Astrocyte (in vitro differentiated cells and primary cell): ENCODE measurements at regions not wholly inside any gene's neighbourhood (a gene's known extent, or its start where the extent isn't known, plus 50 kb on each side); places are given as distances from the start of the nearest gene placed in this dataset.

Experiments used
- DNase-seq: peaks from one replicate; pipeline ENCODE4 v3.0.0-alpha.2; 2010; ENCODE audit warnings: low read depth
- FAIRE-seq: peaks from 2 replicates; lab custom pipeline; 2011; peaks lifted over from hg19 to GRCh38; lab: Jason Lieb, UNC
- H2AFZ ChIP-seq: 2 replicates; pipeline ENCODE4 v1.6.0; 2012; ENCODE audit warnings: low read depth, low read length, inconsistent platforms
- H3K27ac ChIP-seq: 2 replicates; pipeline ENCODE4 v1.5.1; 2011; ENCODE audit warnings: low read depth, low read length, inconsistent platforms
- H3K27me3 ChIP-seq: 2 replicates; pipeline ENCODE4 v1.6.0; 2011; ENCODE audit warnings: low read length, inconsistent platforms; ENCODE audit not compliant: insufficient read depth
- H3K36me3 ChIP-seq: 2 replicates; pipeline ENCODE4 v1.5.1; 2011; ENCODE audit warnings: low read length, inconsistent platforms; ENCODE audit not compliant: insufficient read depth
- H3K4me1 ChIP-seq: 2 replicates; pipeline ENCODE4 v1.5.1; 2011; ENCODE audit warnings: low read length, inconsistent platforms; ENCODE audit not compliant: insufficient read depth
- H3K4me2 ChIP-seq: 2 replicates; pipeline ENCODE4 v1.6.0; 2012; ENCODE audit warnings: low read length, inconsistent platforms
- H3K4me3 ChIP-seq: 2 replicates; pipeline ENCODE4 v1.5.1; 2011; ENCODE audit warnings: low read depth, mild to moderate bottlenecking, low read length, inconsistent platforms; ENCODE audit not compliant: insufficient read depth
- H3K79me2 ChIP-seq: 2 replicates; pipeline ENCODE4 v1.6.0; 2012; ENCODE audit warnings: mild to moderate bottlenecking, low read length, inconsistent platforms; ENCODE audit not compliant: insufficient read depth
- H3K9ac ChIP-seq: 2 replicates; pipeline ENCODE4 v1.6.0; 2012; ENCODE audit warnings: mild to moderate bottlenecking, low read length, inconsistent platforms
- H3K9me3 ChIP-seq: 2 replicates; pipeline ENCODE4 v1.5.1; 2012; ENCODE audit warnings: low read depth, mild to moderate bottlenecking, low read length, inconsistent platforms; ENCODE audit not compliant: insufficient read depth
- H4K20me1 ChIP-seq: 2 replicates; pipeline ENCODE4 v1.6.0; 2012; ENCODE audit warnings: low read length, inconsistent platforms; ENCODE audit not compliant: insufficient read depth
- H3K27ac Mint-ChIP-seq: one replicate; pipeline ENCODE4 v1.8.0; 2021; ENCODE audit warnings: mild to moderate bottlenecking, mixed read lengths; ENCODE audit not compliant: unreplicated experiment
- H3K27me3 Mint-ChIP-seq: one replicate; pipeline ENCODE4 v1.8.0; 2021; ENCODE audit warnings: low read depth, mixed read lengths; ENCODE audit not compliant: unreplicated experiment
- H3K36me3 Mint-ChIP-seq: one replicate; pipeline ENCODE4 v1.8.0; 2021; ENCODE audit warnings: low read depth, mixed read lengths; ENCODE audit not compliant: unreplicated experiment
- H3K4me1 Mint-ChIP-seq: one replicate; pipeline ENCODE4 v1.8.0; 2021; ENCODE audit warnings: low read depth, mixed read lengths; ENCODE audit not compliant: unreplicated experiment
- H3K4me3 Mint-ChIP-seq: one replicate; pipeline ENCODE4 v1.8.0; 2021; ENCODE audit warnings: mild to moderate bottlenecking, moderate library complexity, mixed read lengths; ENCODE audit not compliant: unreplicated experiment
- H3K9me3 Mint-ChIP-seq: one replicate; pipeline ENCODE4 v1.8.0; 2021; ENCODE audit warnings: mild to moderate bottlenecking, mixed read lengths; ENCODE audit not compliant: unreplicated experiment
- CTCF ChIP-seq: IDR thresholded peaks from 2 replicates; pipeline ENCODE4 v1.5.1; 2011; ENCODE audit warnings: low read depth, mild to moderate bottlenecking, inconsistent platforms, low read length, moderate library complexity; ENCODE audit not compliant: insufficient read depth
- EZH2 ChIP-seq: IDR thresholded peaks from 2 replicates; pipeline ENCODE4 v1.6.1; 2012; ENCODE audit warnings: mild to moderate bottlenecking, low read length, inconsistent platforms; ENCODE audit not compliant: insufficient read depth

- peaks cover 25% of the 10 kb centered on the region for H3K4me1 Mint-ChIP-seq
- FAIRE-seq = no peak
- no peak overlapping the region for H3K4me3 ChIP-seq
- H2AFZ ChIP-seq = no peak overlapping the region
- no peaks in the 10 kb centered on the region for H4K20me1 ChIP-seq
- H3K27me3 ChIP-seq = peaks cover 2% of the 10 kb centered on the region
- peaks cover 3% of the 10 kb centered on the region for H3K9me3 Mint-ChIP-seq
- no peaks in the 10 kb centered on the region for H3K79me2 ChIP-seq
- no peak overlapping the region for H3K4me2 ChIP-seq
- no peak overlapping the region for H3K27ac ChIP-seq
- H3K36me3 ChIP-seq = no peaks in the 10 kb centered on the region
- no peaks in the 10 kb centered on the region for H3K36me3 Mint-ChIP-seq
- H3K9me3 ChIP-seq = peaks cover 2% of the 10 kb centered on the region
- no peak overlapping the region for H3K4me3 Mint-ChIP-seq
- H3K27me3 Mint-ChIP-seq = peaks cover 6% of the 10 kb centered on the region
- DNase-seq = peak; percentile 2
- H3K27ac Mint-ChIP-seq = peak overlapping the region; percentile 2
- H3K4me1 ChIP-seq = no peaks in the 10 kb centered on the region
- no peak for TF ChIP-seq CTCF
- TF ChIP-seq EZH2 = no peak
- no peak overlapping the region for H3K9ac ChIP-seq
Measured at GRCh38 chr6:15769511-15770018, 106.7 kb upstream of the DTNBP1 start.

- Mint-ChIP-seq H3K4me3 (no peak overlapping the region), H3K27ac (no peak overlapping the region), H3K9me3 (peaks cover 3% of the 10 kb centered on the region), H3K4me1 (peaks cover 29% of the 10 kb centered on the region), H3K36me3 (no peaks in the 10 kb centered on the region), H3K27me3 (peaks cover 6% of the 10 kb centered on the region)
- H3K36me3 ChIP-seq = no peaks in the 10 kb centered on the region
- H3K4me3 ChIP-seq = no peak overlapping the region
- H3K9me3 ChIP-seq = peaks cover 2% of the 10 kb centered on the region
- H3K79me2 ChIP-seq = no peaks in the 10 kb centered on the region
- DNase-seq (no peak), FAIRE-seq (no peak)
- H3K27ac ChIP-seq = no peak overlapping the region
- no peak overlapping the region for H3K9ac ChIP-seq
- H3K27me3 ChIP-seq = peaks cover 2% of the 10 kb centered on the region
- no peak for TF ChIP-seq EZH2
- TF ChIP-seq CTCF = no peak
- no peaks in the 10 kb centered on the region for H4K20me1 ChIP-seq
- H3K4me1 ChIP-seq = no peaks in the 10 kb centered on the region
- no peak overlapping the region for H3K4me2 ChIP-seq
- no peak overlapping the region for H2AFZ ChIP-seq
Measured at GRCh38 chr6:15768999-15769398, 106.2 kb upstream of the DTNBP1 start.

GRCh38 chr6:15763837-15764236 is 101.0 kb upstream of the DTNBP1 start:
- no peak overlapping the region for H3K4me2 ChIP-seq
- H3K4me1 ChIP-seq = no peaks in the 10 kb centered on the region
- no peaks in the 10 kb centered on the region for H3K9me3 Mint-ChIP-seq
- H3K27ac ChIP-seq = no peak overlapping the region
- peak overlapping the region; percentile 67 for H3K27ac Mint-ChIP-seq
- H4K20me1 ChIP-seq = no peaks in the 10 kb centered on the region
- H3K4me3 Mint-ChIP-seq = no peak overlapping the region
- FAIRE-seq = no peak
- no peaks in the 10 kb centered on the region for H3K27me3 Mint-ChIP-seq
- peaks cover 21% of the 10 kb centered on the region for H3K4me1 Mint-ChIP-seq
- no peaks in the 10 kb centered on the region for H3K36me3 ChIP-seq
- peaks cover 3% of the 10 kb centered on the region for H3K27me3 ChIP-seq
- no peak overlapping the region for H2AFZ ChIP-seq
- no peaks in the 10 kb centered on the region for H3K36me3 Mint-ChIP-seq
- peaks cover 2% of the 10 kb centered on the region for H3K9me3 ChIP-seq
- TF ChIP-seq CTCF (no peak), EZH2 (no peak)
- no peaks in the 10 kb centered on the region for H3K79me2 ChIP-seq
- H3K9ac ChIP-seq = no peak overlapping the region
- H3K4me3 ChIP-seq = no peak overlapping the region
- DNase-seq = peak; percentile 9
